ENCODE measurements at regions not wholly inside any gene's neighbourhood (a gene's known extent, or its start where the extent isn't known, plus 50 kb on each side); places are given as distances from the start of the nearest gene placed in this dataset.

- Histone ChIP-seq H3K4me2 (ENCODE audit: low read length) (no peak overlapping the region), H3K27ac (no peak overlapping the region), H3K36me3 (ENCODE audit: control insufficient read depth, insufficient read depth, low read length) (no peaks in the 10 kb centered on the region), H3K4me3 (ENCODE audit: low read depth, low read length) (no peak overlapping the region), H3K9me3 (ENCODE audit: control insufficient read depth, low read length) (no peaks in the 10 kb centered on the region), H3K9ac (no peak overlapping the region), H3K79me2 (no peaks in the 10 kb centered on the region), H2AFZ (no peak overlapping the region), H3K4me1 (peaks cover 8% of the 10 kb centered on the region), H3K27me3 (ENCODE audit: control insufficient read depth, insufficient read depth, low read length) (no peaks in the 10 kb centered on the region)
- TF ChIP-seq CTCF (IDR thresholded peaks at IDR 0.05): no peak
Measured at GRCh38 chr13:99057310-99057975, 79.6 kb upstream of the DOCK9 start.

- Histone ChIP-seq H3K4me3 (ENCODE audit: low read depth, low read length) (no peak overlapping the region), H3K36me3 (ENCODE audit: control insufficient read depth, insufficient read depth, low read length) (no peaks in the 10 kb centered on the region), H3K9me3 (ENCODE audit: control insufficient read depth, low read length) (no peaks in the 10 kb centered on the region), H3K4me1 (peaks cover 5% of the 10 kb centered on the region), H3K79me2 (no peaks in the 10 kb centered on the region), H3K4me2 (ENCODE audit: low read length) (no peak overlapping the region), H3K27ac (no peak overlapping the region), H3K9ac (no peak overlapping the region), H2AFZ (no peak overlapping the region), H3K27me3 (ENCODE audit: control insufficient read depth, insufficient read depth, low read length) (no peaks in the 10 kb centered on the region)
- TF ChIP-seq CTCF (IDR thresholded peaks at IDR 0.05): no peak
Measured at GRCh38 chr13:99058527-99059495, 80.9 kb upstream of the DOCK9 start.

GRCh38 chr13:99059498-99060075 is 81.7 kb upstream of the DOCK9 start:
- no peak overlapping the region for H3K4me3 ChIP-seq (ENCODE audit: low read depth, low read length)
- no peaks in the 10 kb centered on the region for H3K27me3 ChIP-seq (ENCODE audit: control insufficient read depth, insufficient read depth, low read length)
- no peaks in the 10 kb centered on the region for H3K9me3 ChIP-seq (ENCODE audit: control insufficient read depth, low read length)
- H3K27ac ChIP-seq: no peak overlapping the region
- H3K4me1 ChIP-seq: peaks cover 3% of the 10 kb centered on the region
- no peaks in the 10 kb centered on the region for H3K36me3 ChIP-seq (ENCODE audit: control insufficient read depth, insufficient read depth, low read length)
- H3K9ac ChIP-seq: no peak overlapping the region
- no peak for TF ChIP-seq CTCF (IDR thresholded peaks at IDR 0.05)
- H3K4me2 ChIP-seq (ENCODE audit: low read length): no peak overlapping the region
- no peak overlapping the region for H2AFZ ChIP-seq
- no peaks in the 10 kb centered on the region for H3K79me2 ChIP-seq

- no peak overlapping the region for H3K9ac ChIP-seq
- H3K4me1 ChIP-seq: peaks cover 3% of the 10 kb centered on the region
- no peak for TF ChIP-seq CTCF (IDR thresholded peaks at IDR 0.05)
- no peak overlapping the region for H3K27ac ChIP-seq
- H3K4me2 ChIP-seq (ENCODE audit: low read length): no peak overlapping the region
- H3K79me2 ChIP-seq: no peaks in the 10 kb centered on the region
- H2AFZ ChIP-seq: no peak overlapping the region
- H3K9me3 ChIP-seq (ENCODE audit: control insufficient read depth, low read length): no peaks in the 10 kb centered on the region
- H3K4me3 ChIP-seq (ENCODE audit: low read depth, low read length): no peak overlapping the region
- no peaks in the 10 kb centered on the region for H3K36me3 ChIP-seq (ENCODE audit: control insufficient read depth, insufficient read depth, low read length)
- no peaks in the 10 kb centered on the region for H3K27me3 ChIP-seq (ENCODE audit: control insufficient read depth, insufficient read depth, low read length)
Measured at GRCh38 chr13:99061411-99061810, 83.5 kb upstream of the DOCK9 start.

All from parathyroid adenoma (tissue), 2 donors.